Neural cell (in vitro differentiated cells): ENCODE measurements at regions not wholly inside any gene's neighbourhood (a gene's known extent, or its start where the extent isn't known, plus 50 kb on each side); places are given as distances from the start of the nearest gene placed in this dataset.
"Not testable (repeated sequence)": the region's sequence is repeated elsewhere in the genome, so short reads cannot be mapped to it uniquely, and the experiment has no call there.

Source experiments
- EP300 ChIP-seq: fragments of 450-650 bp; conservative IDR thresholded peaks from 2 replicates; pipeline ENCODE4 v1.6.1; 2014; ENCODE audit warnings: antibody characterized with exemption, mild to moderate bottlenecking, moderate library complexity; ENCODE audit not compliant: poor library complexity, severe bottlenecking
- EZH2 ChIP-seq: fragments of 200-600, 300-800 bp; shearing (Covaris generic), sonication (generic); IDR thresholded peaks from 2 replicates; pipeline ENCODE4 v1.6.1; 2014; ENCODE audit warnings: antibody characterized with exemption, low read length, borderline replicate concordance, mild to moderate bottlenecking; ENCODE audit not compliant: insufficient read depth, poor library complexity, severe bottlenecking
- MXI1 ChIP-seq: fragments of 450-650 bp; conservative IDR thresholded peaks from 2 replicates; pipeline ENCODE4 v1.6.1; 2014; ENCODE audit warnings: antibody characterized with exemption, mild to moderate bottlenecking; ENCODE audit not compliant: poor library complexity, severe bottlenecking
- POLR2AphosphoS5 ChIP-seq: IDR thresholded peaks from 2 replicates; pipeline ENCODE4 v1.6.1; 2012
- RAD21 ChIP-seq: fragments of 450-650 bp; conservative IDR thresholded peaks from 2 replicates; pipeline ENCODE4 v1.6.1; 2014; ENCODE audit warnings: antibody characterized with exemption, mild to moderate bottlenecking, moderate library complexity
- REST ChIP-seq: IDR thresholded peaks from 2 replicates; pipeline ENCODE4 v1.6.1; 2012; ENCODE audit warnings: borderline replicate concordance
- TF ChIP-seq, protein P1 (sequence below): fragments of 450-650 bp; IDR thresholded peaks from 2 replicates; pipeline ENCODE4 v1.5.1; 2014; ENCODE audit warnings: antibody characterized with exemption, mild to moderate bottlenecking, moderate library complexity; ENCODE audit not compliant: poor library complexity, severe bottlenecking

DNA sequence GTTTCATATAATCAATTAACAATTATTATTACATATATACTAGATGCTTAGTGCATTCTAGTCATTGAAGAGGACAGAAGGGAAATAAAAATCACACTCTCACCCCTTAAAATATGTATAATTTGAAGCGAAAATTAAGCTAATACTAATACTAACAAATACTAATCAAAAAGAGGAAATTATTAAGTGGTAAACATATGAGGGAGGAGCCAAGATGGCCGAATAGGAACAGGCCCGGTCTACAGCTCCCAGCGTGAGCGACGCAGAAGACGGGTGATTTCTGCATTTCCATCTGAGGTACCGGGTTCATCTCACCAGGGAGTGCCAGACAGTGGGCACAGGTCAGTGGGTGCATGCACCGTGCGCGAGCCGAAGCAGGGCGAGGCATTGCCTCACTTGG is 344.2 kb downstream of the RAP2B start:
- TF ChIP-seq MXI1, POLR2AphosphoS5, RAD21, EZH2, EP300, REST: not testable (repeated sequence)
- TF ChIP-seq, protein P1, sequence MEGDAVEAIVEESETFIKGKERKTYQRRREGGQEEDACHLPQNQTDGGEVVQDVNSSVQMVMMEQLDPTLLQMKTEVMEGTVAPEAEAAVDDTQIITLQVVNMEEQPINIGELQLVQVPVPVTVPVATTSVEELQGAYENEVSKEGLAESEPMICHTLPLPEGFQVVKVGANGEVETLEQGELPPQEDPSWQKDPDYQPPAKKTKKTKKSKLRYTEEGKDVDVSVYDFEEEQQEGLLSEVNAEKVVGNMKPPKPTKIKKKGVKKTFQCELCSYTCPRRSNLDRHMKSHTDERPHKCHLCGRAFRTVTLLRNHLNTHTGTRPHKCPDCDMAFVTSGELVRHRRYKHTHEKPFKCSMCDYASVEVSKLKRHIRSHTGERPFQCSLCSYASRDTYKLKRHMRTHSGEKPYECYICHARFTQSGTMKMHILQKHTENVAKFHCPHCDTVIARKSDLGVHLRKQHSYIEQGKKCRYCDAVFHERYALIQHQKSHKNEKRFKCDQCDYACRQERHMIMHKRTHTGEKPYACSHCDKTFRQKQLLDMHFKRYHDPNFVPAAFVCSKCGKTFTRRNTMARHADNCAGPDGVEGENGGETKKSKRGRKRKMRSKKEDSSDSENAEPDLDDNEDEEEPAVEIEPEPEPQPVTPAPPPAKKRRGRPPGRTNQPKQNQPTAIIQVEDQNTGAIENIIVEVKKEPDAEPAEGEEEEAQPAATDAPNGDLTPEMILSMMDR, result not testable (repeated sequence)
